ENCODE measurements at regions not wholly inside any gene's neighbourhood (a gene's known extent, or its start where the extent isn't known, plus 50 kb on each side); places are given as distances from the start of the nearest gene placed in this dataset.

DNA sequence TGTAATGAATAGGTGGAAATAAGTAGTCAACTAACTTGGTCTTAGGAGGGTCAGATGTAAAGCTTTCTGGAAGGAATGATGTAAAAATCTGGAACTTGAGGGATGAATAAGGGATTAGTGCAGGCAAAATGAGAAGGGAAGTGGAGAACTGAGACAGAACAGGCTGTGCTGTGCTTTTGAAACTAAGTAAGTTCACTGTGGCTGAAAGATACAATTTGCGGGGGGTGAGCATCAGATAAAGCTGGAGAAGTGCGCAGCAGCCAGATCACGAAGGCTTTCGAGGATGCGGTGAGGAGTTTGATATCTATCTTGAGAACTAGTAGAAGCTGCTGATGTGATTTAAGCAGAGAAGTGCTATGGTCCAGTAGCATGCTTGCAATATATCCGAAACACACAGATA, 247.8 kb downstream of the RNF144B start:
- TF ChIP-seq FOS (IDR thresholded peaks at IDR 0.05; ENCODE audit: borderline replicate concordance, insufficient read depth, low read length), result no peak
- TF ChIP-seq, protein P1, sequence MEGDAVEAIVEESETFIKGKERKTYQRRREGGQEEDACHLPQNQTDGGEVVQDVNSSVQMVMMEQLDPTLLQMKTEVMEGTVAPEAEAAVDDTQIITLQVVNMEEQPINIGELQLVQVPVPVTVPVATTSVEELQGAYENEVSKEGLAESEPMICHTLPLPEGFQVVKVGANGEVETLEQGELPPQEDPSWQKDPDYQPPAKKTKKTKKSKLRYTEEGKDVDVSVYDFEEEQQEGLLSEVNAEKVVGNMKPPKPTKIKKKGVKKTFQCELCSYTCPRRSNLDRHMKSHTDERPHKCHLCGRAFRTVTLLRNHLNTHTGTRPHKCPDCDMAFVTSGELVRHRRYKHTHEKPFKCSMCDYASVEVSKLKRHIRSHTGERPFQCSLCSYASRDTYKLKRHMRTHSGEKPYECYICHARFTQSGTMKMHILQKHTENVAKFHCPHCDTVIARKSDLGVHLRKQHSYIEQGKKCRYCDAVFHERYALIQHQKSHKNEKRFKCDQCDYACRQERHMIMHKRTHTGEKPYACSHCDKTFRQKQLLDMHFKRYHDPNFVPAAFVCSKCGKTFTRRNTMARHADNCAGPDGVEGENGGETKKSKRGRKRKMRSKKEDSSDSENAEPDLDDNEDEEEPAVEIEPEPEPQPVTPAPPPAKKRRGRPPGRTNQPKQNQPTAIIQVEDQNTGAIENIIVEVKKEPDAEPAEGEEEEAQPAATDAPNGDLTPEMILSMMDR (IDR thresholded peaks at IDR 0.05; ENCODE audit: extremely low read depth in 1 of 2, insufficient read depth in 1 of 2, low read depth in 1 of 2, low read length in 2 of 2), result no peak
- TF ChIP-seq, protein P2, sequence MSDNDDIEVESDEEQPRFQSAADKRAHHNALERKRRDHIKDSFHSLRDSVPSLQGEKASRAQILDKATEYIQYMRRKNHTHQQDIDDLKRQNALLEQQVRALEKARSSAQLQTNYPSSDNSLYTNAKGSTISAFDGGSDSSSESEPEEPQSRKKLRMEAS (IDR thresholded peaks at IDR 0.05; ENCODE audit: insufficient read depth, insufficient read length), result no peak

All from endothelial cell of umbilical vein (primary cell).